Activated T-cell treated with anti-CD3 and anti-CD28 coated beads for 1 hour (primary cell): ENCODE measurements at regions not wholly inside any gene's neighbourhood (a gene's known extent, or its start where the extent isn't known, plus 50 kb on each side); places are given as distances from the start of the nearest gene placed in this dataset.

Source experiments
- DNase-seq: peaks from one replicate; pipeline ENCODE4 v3.0.0-alpha.2; 2020; ENCODE audit warnings: low read depth

- DNase-seq: no peak
Observed at GRCh38 chr15:97706059-97706458, 254.4 kb upstream of the ARRDC4 start.

DNA sequence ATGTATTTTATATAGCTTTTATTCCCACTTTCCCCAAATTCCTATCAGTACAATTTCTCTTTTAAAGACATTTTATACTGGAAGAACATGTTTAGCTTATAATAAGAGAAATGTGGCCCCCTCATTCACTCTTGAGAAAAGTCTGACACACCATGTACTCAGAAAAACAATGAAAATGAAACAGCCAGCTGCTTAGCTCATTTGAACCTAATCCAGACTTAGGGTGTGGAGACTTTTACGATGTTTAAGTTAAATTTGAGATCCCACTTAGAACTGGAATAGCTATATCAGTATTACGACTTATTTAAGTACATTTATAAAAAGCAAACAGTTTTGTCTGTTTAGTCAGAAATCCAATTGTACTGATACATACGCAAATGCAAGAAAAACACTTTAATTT, 252.3 kb upstream of the ARRDC4 start:
- DNase-seq: no peak

- no peak for DNase-seq
Observed at GRCh38 chr15:97712530-97712929, 248.0 kb upstream of the ARRDC4 start.

DNA sequence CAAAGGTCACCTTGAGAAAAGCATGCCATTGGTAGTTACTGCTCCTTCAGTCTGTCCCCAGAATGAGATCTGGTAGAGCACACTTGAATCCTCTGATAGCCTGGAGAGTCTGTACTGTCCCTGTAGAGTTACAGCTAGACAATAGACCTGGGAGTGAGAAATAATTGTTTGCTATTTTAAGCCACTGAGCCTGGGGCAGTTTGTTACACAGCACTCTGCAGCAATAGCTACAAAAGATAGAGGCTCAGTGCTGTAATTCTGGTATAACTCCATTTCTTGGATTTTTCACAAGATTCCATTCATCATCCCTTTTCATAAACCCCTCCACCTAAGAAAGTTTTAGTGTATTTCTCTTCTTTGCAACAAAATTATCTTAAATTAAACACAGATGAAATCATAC, 242.7 kb upstream of the ARRDC4 start:
- no peak for DNase-seq

DNA sequence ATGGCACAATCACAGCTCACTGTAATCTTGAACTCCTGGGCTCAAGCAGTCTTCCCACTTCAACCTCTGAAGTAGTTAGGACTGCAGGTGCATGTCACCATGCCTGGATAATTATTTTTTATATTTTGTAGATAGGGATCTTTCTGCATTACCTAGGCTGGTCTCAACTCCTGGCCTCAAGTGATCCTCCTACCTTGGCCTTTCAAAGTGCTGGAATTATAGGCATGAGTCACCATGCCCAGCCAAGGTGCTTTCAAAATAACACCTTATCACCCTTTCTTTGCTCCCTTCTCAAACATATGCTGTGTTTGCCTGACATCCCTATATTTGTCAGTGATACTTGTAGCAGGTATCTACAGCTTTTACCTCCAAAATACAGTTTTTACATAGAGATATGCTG, 242.0 kb upstream of the ARRDC4 start:
- DNase-seq: no peak

GRCh38 chr15:97728791-97729190, 231.7 kb upstream of the ARRDC4 start:
- DNase-seq: no peak

DNA sequence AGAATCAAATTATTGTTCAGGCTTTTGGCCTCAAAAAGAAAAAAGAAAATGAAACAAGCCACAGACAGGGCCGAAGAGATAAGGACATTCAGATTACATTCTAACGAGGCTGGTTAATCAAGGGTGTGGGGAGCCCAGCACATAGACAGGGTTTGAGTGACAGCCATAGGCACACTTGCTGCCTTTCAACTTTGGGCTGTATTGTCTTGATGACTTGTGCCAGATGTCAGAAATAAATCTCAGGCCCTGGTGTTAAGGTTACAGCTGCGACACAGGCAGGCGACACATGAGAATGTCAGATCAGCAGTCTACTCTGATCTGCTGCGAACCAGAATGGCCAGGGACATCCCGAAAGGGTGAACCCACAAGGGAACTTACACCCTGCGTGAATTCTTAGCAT, 231.2 kb upstream of the ARRDC4 start:
- DNase-seq: no peak

GRCh38 chr15:97730315-97730714, 230.2 kb upstream of the ARRDC4 start:
- no peak for DNase-seq

GRCh38 chr15:97731859-97732258, 228.6 kb upstream of the ARRDC4 start:
- no peak for DNase-seq

- DNase-seq: no peak
Observed at GRCh38 chr15:97733373-97733772, 227.1 kb upstream of the ARRDC4 start.

- no peak for DNase-seq
Observed at GRCh38 chr15:97736748-97737147, 223.8 kb upstream of the ARRDC4 start.

GRCh38 chr15:97745481-97746071, 214.9 kb upstream of the ARRDC4 start:
- DNase-seq: no peak

DNA sequence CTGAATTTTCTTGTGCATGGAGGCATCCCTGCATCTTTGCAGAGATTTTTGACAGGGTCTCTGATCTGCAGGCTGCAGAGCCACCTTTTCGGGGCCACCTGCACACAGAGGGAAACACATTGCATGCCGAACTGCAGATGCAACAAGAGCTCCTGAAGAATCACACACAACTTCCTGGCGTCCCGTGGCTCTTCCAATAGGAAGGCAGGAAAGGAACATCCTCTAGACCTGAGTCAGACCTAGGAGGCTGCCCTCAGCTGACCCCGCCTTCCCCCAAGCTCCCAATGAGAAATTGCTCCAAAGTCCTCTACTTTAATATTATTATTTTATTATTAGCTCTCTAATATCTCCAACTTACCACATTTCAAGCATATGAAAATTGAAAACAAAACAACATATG, 213.2 kb upstream of the ARRDC4 start:
- no peak for DNase-seq

- DNase-seq: no peak
Observed at GRCh38 chr15:97748576-97748975, 211.9 kb upstream of the ARRDC4 start.

- no peak for DNase-seq
Observed at GRCh38 chr15:97750060-97750459, 210.4 kb upstream of the ARRDC4 start.

- DNase-seq: no peak
Observed at GRCh38 chr15:97755726-97756125, 204.8 kb upstream of the ARRDC4 start.

- no peak for DNase-seq
Observed at GRCh38 chr15:97759363-97759762, 201.1 kb upstream of the ARRDC4 start.

DNA sequence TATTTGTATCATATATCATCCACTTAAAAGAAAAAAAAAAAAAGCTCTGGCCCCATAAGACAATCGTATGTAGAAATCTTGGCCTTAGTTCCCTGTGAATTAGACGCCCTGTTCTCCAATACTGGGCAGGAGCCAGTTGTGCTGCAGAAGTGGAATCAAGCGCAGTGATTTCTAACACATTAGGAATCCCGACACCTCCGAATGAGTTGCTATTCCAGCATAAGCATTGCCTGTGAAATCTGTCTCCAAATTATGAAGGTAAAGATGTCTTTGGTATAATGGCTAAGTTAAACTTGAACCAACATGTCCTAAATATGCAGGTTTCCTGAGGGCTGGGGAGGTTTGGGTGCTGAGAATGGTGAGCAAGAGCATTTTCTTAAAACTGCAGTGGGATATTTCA, 199.4 kb upstream of the ARRDC4 start:
- DNase-seq: no peak

- no peak for DNase-seq
Observed at GRCh38 chr15:97783240-97783639, 177.3 kb upstream of the ARRDC4 start.

DNA sequence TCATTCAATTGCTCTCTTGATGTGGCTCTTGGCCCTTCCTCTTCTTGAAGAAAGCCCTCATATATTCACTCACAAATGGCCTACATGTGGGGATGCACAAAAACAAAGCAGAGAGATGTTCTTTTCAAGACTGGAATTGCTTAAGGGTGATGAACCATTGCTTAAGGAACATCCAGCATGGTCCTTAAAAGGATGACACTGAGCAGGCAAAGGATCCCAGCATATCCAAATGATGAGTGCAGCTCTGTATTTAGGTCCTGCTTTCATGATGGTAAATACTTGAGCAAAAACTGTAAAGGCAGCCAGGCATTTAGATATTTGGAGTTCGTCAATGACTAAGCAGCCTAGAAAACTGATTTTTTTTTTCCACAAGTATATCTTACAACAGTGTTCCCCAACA, 173.8 kb upstream of the ARRDC4 start:
- no peak for DNase-seq

DNA sequence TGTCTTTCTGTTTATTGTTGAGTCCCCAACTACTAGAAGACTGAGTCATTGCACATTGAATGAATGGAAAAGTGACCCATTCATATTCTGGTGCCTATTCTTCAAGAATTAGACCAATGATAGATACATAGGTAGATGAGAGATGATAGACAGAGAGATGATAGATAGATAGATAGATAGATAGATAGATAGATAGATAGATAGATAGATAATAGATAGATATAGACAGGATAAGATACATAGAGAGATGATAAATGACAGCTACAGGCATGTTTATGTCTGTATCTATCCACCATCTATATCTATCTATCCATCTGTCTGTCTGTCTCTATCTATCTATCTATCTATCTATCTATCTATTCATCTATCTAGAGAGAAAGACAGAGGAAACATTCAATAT, 170.3 kb upstream of the ARRDC4 start:
- no peak for DNase-seq

- no peak for DNase-seq
Observed at GRCh38 chr15:97791824-97792792, 168.4 kb upstream of the ARRDC4 start.

- DNase-seq: no peak
Observed at GRCh38 chr15:97804950-97805349, 155.6 kb upstream of the ARRDC4 start.

DNA sequence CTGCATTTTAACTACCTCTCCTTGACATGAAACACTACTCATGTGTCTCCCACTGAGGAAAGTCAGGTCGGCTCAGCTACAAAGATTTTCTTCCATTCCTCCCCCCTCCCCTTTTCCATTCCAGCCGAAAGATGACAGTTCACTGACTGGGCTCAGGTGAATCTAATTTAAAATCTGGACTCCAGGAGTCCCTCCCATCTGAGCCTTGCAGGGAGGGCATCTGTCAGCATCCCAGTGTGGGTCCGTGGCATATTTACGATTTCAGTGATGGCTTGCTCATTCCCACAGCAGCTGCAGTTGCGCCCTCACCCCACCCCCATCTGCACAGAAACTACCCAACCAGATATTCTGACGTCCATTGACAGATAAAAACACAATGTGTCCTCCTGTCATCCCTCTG, 153.7 kb upstream of the ARRDC4 start:
- no peak for DNase-seq
